IMR-90 (cell line): ENCODE measurements at regions not wholly inside any gene's neighbourhood (a gene's known extent, or its start where the extent isn't known, plus 50 kb on each side); places are given as distances from the start of the nearest gene placed in this dataset.

Experiments used
- ATAC-seq: fragments of 200-7000 bp; cut with Tn5 transposase; 2 replicates; pipeline ENCODE4 v1.9.1; 2020; ENCODE audit warnings: low read depth, mild to moderate bottlenecking, moderate library complexity
- BruUV-seq: library from RNA; stranded (reverse); fragments of 400-500 nt; replicated peaks from 2 replicates; lab custom pipeline; 2021; lab: Mats Ljungman, UMichigan
- CTCF ChIA-PET: fragments of 300-600 bp; formaldehyde crosslinking; extraction: SDS; loops from one replicate; lab custom pipeline; 2021; ENCODE audit warnings: antibody characterized with exemption; lab: Yijun Ruan, JAX
- POLR2A ChIA-PET: fragments of 300-600 bp; sonication (Branson Sonifier 250); formaldehyde crosslinking; loops from one replicate; lab custom pipeline; 2022; ENCODE audit warnings: antibody characterized with exemption; ENCODE audit not compliant: unreplicated experiment; lab: Charles Lee
- DNase-seq: peaks from one replicate; pipeline ENCODE4 v3.0.0; 2013
- H2AFZ ChIP-seq: replicated peaks from 2 replicates; pipeline ENCODE3; 2013; ENCODE audit warnings: low read length, mild to moderate bottlenecking; ENCODE audit not compliant: poor library complexity
- H2AK5ac ChIP-seq: 2 replicates; pipeline ENCODE4 v1.6.1; 2013; ENCODE audit warnings: low read depth, low read length, inconsistent platforms
- H2AK9ac ChIP-seq: replicated peaks from 2 replicates; pipeline ENCODE3; 2013; ENCODE audit warnings: mild to moderate bottlenecking, low read depth, low read length, moderate library complexity; ENCODE audit not compliant: poor library complexity
- H2BK120ac ChIP-seq: 2 replicates; pipeline ENCODE4 v1.6.1; 2013; ENCODE audit warnings: low read depth, low read length, inconsistent platforms
- H2BK15ac ChIP-seq: 3 replicates; pipeline ENCODE4 v1.6.1; 2013; ENCODE audit warnings: low read depth, low read length, inconsistent platforms
- H2BK20ac ChIP-seq: 2 replicates; pipeline ENCODE4 v1.6.1; 2013; ENCODE audit warnings: low read depth, mild to moderate bottlenecking, inconsistent platforms, low read length, moderate library complexity
- H2BK5ac ChIP-seq: 2 replicates; pipeline ENCODE4 v1.6.1; 2013; ENCODE audit warnings: mild to moderate bottlenecking, low read depth, low read length, inconsistent platforms; ENCODE audit not compliant: poor library complexity, severe bottlenecking
- H3K14ac ChIP-seq: replicated peaks from 2 replicates; pipeline ENCODE4 v1.6.1; 2013; ENCODE audit warnings: low read depth, low read length, inconsistent platforms
- H3K18ac ChIP-seq: 2 replicates; pipeline ENCODE4 v1.6.1; 2013; ENCODE audit warnings: low read depth, low read length, control low read depth
- H3K23ac ChIP-seq: 2 replicates; pipeline ENCODE4 v1.6.1; 2013; ENCODE audit warnings: low read depth, low read length, inconsistent platforms
- H3K27ac ChIP-seq: 2 replicates; pipeline ENCODE4 v1.5.1; 2013; ENCODE audit warnings: mild to moderate bottlenecking, control low read depth, low read length; ENCODE audit not compliant: insufficient read depth
- H3K27me3 ChIP-seq: 2 replicates; pipeline ENCODE4 v1.6.1; 2013; ENCODE audit warnings: low read length; ENCODE audit not compliant: control insufficient read depth, insufficient read depth
- H3K36me3 ChIP-seq: 2 replicates; pipeline ENCODE4 v1.6.1; 2013; ENCODE audit warnings: low read length, mixed read lengths; ENCODE audit not compliant: control insufficient read depth, insufficient read depth
- H3K4ac ChIP-seq: 2 replicates; pipeline ENCODE4 v1.6.1; 2013; ENCODE audit warnings: low read depth, low read length, inconsistent platforms
- H3K4me1 ChIP-seq: 2 replicates; pipeline ENCODE4 v1.6.1; 2013; ENCODE audit warnings: low read length, mixed read lengths; ENCODE audit not compliant: control insufficient read depth, insufficient read depth
- H3K4me2 ChIP-seq: 2 replicates; pipeline ENCODE4 v1.6.1; 2013; ENCODE audit warnings: low read depth, mild to moderate bottlenecking, control low read depth, low read length, moderate library complexity
- H3K4me3 ChIP-seq: 2 replicates; pipeline ENCODE4 v1.5.1; 2013; ENCODE audit warnings: low read depth, mild to moderate bottlenecking, control low read depth, low read length, moderate library complexity; ENCODE audit not compliant: insufficient read depth
- H3K56ac ChIP-seq: 2 replicates; pipeline ENCODE4 v1.6.1; 2013; ENCODE audit warnings: low read length, inconsistent platforms; ENCODE audit not compliant: insufficient read depth; ENCODE audit errors: extremely low read depth
- H3K79me1 ChIP-seq, 2 experiments: 2 replicates each; pipeline ENCODE4 v1.6.1; 2013; ENCODE audit warnings: low read length in 2 of 2, inconsistent platforms in 1 of 2, low read depth in 1 of 2
- H3K9ac ChIP-seq: 2 replicates; pipeline ENCODE4 v1.6.1; 2013; ENCODE audit warnings: low read depth, low read length, control low read depth
- H3K9me1 ChIP-seq: 2 replicates; pipeline ENCODE4 v1.6.1; 2013; ENCODE audit warnings: low read length, inconsistent platforms; ENCODE audit not compliant: insufficient read depth
- H3K9me3 ChIP-seq: 2 replicates; pipeline ENCODE4 v1.6.1; 2013; ENCODE audit warnings: low read length; ENCODE audit not compliant: control insufficient read depth, insufficient read depth
- H4K20me1 ChIP-seq: 2 replicates; pipeline ENCODE4 v1.6.1; 2013; ENCODE audit warnings: low read length, inconsistent platforms; ENCODE audit not compliant: insufficient read depth
- H4K5ac ChIP-seq: 2 replicates; pipeline ENCODE4 v1.6.1; 2013; ENCODE audit warnings: mild to moderate bottlenecking, low read depth, low read length, control low read depth
- H4K8ac ChIP-seq, 2 experiments: 2 replicates each; pipeline ENCODE4 v1.6.1; 2013; ENCODE audit warnings: low read depth in 2 of 2, low read length in 2 of 2, control low read depth in 1 of 2, inconsistent platforms in 1 of 2
- H4K91ac ChIP-seq: 2 replicates; pipeline ENCODE4 v1.6.1; 2013; ENCODE audit warnings: low read depth, low read length, inconsistent platforms; ENCODE audit not compliant: insufficient read depth
- BHLHE40 ChIP-seq: fragments of 150-350 bp; IDR thresholded peaks from 2 replicates; pipeline ENCODE4 v1.6.1; 2016; ENCODE audit warnings: mild to moderate bottlenecking, low read depth, low read length
- CEBPB ChIP-seq: IDR thresholded peaks from 2 replicates; pipeline ENCODE4 v1.6.1; 2012; ENCODE audit warnings: low read depth, low read length, improper control_type of control experiment
- FOS ChIP-seq: fragments of 150-350 bp; IDR thresholded peaks from 2 replicates; pipeline ENCODE4 v1.6.1; 2016; ENCODE audit warnings: low read depth, low read length
- MAFK ChIP-seq: IDR thresholded peaks from 2 replicates; pipeline ENCODE4 v1.6.1; 2012; ENCODE audit warnings: low read depth, low read length, improper control_type of control experiment
- MXI1 ChIP-seq: IDR thresholded peaks from 2 replicates; pipeline ENCODE4 v1.6.1; 2012; ENCODE audit warnings: low read depth, mild to moderate bottlenecking, low read length, moderate library complexity, borderline replicate concordance
- NFE2L2 ChIP-seq: fragments of 150-350 bp; IDR thresholded peaks from 2 replicates; pipeline ENCODE4 v1.6.1; 2016; ENCODE audit warnings: low read depth, mild to moderate bottlenecking, low read length
- RAD21 ChIP-seq: IDR thresholded peaks from 2 replicates; pipeline ENCODE4 v1.6.1; 2012; ENCODE audit warnings: low read length, improper control_type of control experiment
- WGBS, 2 experiments: methylation state at CpG; one replicate each; pipeline versions ENCODE4 v1.1.5 to v1.1.7; 2013; ENCODE audit warnings: missing lambda C conversion rate in 2 of 2; ENCODE audit not compliant: insufficient read length in 1 of 2; ENCODE audit errors: extremely low coverage in 2 of 2; 5-methylcytosine and 5-hydroxymethylcytosine counted together
- dilution Hi-C: fragments of 300-500 bp; cut with HindIII; formaldehyde crosslinking; loops from one replicate; pipeline ENCODE4 v1.14.3; 2018; ENCODE audit warnings: low sequenced_read_pairs; ENCODE audit not compliant: unreplicated experiment
- in situ Hi-C: fragments of 300-500 bp; cut with MboI; formaldehyde crosslinking; loops from 3 replicates; pipeline ENCODE4 v1.14.3; 2019; ENCODE audit warnings: low sequenced_read_pairs, inconsistent platforms, mixed read lengths
- intact Hi-C: fragments of 100-400 bp; cut with micrococcal nuclease; formaldehyde crosslinking; loops from 2 replicates; pipeline ENCODE4 v1.10.0; 2022
- TF ChIP-seq, protein P1 (sequence below): conservative IDR thresholded peaks from 2 replicates; pipeline ENCODE4 v1.5.1; 2012; ENCODE audit warnings: mild to moderate bottlenecking, low read depth, low read length, improper control_type of control experiment
- TF ChIP-seq, protein P2 (sequence below): fragments of 150-350 bp; IDR thresholded peaks from 2 replicates; pipeline ENCODE4 v1.6.1; 2017; ENCODE audit warnings: mild to moderate bottlenecking, antibody characterized with exemption, low read length, low read depth
- TF ChIP-seq, protein P3 (sequence below): fragments of 150-350 bp; IDR thresholded peaks from 2 replicates; pipeline ENCODE4 v1.6.1; 2016; ENCODE audit warnings: low read depth, mild to moderate bottlenecking, low read length, moderate library complexity, borderline replicate concordance

DNA sequence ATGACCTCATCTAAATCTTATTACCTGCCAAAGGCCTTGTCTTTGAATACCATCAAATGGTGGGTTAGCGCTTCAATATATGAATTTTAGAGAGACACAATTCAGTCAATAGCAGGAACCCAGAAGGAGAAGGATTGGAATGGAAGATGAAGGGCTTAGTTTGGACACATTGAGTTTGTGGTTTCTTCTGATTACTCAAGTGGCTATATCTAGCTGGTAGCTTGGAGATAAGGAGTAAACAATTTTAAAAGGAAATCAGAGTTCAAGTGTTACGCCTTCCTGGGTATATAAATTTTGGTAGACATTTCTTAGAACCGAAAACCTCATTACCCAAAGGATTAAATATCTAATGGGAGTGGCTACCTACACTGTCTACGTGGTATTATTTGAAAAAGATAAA is 80.2 kb downstream of the RGS2 start:
- ChIA-PET CTCF (no interaction called here), POLR2A (no interaction called here)
- H3K9ac ChIP-seq, result no peak overlapping the region
- H3K4me2 ChIP-seq, result no peak overlapping the region
- H3K4me1 ChIP-seq, result no peaks in the 10 kb centered on the region
- TF ChIP-seq CEBPB (no peak), NFE2L2 (no peak), MXI1 (no peak), MAFK (no peak), BHLHE40 (no peak), FOS (no peak), RAD21 (no peak)
- TF ChIP-seq, protein P1, sequence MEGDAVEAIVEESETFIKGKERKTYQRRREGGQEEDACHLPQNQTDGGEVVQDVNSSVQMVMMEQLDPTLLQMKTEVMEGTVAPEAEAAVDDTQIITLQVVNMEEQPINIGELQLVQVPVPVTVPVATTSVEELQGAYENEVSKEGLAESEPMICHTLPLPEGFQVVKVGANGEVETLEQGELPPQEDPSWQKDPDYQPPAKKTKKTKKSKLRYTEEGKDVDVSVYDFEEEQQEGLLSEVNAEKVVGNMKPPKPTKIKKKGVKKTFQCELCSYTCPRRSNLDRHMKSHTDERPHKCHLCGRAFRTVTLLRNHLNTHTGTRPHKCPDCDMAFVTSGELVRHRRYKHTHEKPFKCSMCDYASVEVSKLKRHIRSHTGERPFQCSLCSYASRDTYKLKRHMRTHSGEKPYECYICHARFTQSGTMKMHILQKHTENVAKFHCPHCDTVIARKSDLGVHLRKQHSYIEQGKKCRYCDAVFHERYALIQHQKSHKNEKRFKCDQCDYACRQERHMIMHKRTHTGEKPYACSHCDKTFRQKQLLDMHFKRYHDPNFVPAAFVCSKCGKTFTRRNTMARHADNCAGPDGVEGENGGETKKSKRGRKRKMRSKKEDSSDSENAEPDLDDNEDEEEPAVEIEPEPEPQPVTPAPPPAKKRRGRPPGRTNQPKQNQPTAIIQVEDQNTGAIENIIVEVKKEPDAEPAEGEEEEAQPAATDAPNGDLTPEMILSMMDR, result no peak
- TF ChIP-seq, protein P2, sequence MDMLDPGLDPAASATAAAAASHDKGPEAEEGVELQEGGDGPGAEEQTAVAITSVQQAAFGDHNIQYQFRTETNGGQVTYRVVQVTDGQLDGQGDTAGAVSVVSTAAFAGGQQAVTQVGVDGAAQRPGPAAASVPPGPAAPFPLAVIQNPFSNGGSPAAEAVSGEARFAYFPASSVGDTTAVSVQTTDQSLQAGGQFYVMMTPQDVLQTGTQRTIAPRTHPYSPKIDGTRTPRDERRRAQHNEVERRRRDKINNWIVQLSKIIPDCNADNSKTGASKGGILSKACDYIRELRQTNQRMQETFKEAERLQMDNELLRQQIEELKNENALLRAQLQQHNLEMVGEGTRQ, result no peak
- TF ChIP-seq, protein P3, sequence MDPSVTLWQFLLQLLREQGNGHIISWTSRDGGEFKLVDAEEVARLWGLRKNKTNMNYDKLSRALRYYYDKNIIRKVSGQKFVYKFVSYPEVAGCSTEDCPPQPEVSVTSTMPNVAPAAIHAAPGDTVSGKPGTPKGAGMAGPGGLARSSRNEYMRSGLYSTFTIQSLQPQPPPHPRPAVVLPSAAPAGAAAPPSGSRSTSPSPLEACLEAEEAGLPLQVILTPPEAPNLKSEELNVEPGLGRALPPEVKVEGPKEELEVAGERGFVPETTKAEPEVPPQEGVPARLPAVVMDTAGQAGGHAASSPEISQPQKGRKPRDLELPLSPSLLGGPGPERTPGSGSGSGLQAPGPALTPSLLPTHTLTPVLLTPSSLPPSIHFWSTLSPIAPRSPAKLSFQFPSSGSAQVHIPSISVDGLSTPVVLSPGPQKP, result no peak
- no peak overlapping the region for H3K14ac ChIP-seq
- no peaks in the 10 kb centered on the region for H3K79me1 ChIP-seq
- no peak overlapping the region for H3K27ac ChIP-seq
- H4K8ac ChIP-seq, result no peak overlapping the region
- no peaks in the 10 kb centered on the region for H4K20me1 ChIP-seq
- H2AFZ ChIP-seq, result no peak overlapping the region
- H2AK5ac ChIP-seq, result no peak overlapping the region
- H3K56ac ChIP-seq, result no peak overlapping the region
- no peak overlapping the region for H2BK15ac ChIP-seq
- dilution Hi-C loops (no loop called here), intact Hi-C loops (no loop called here), in situ Hi-C loops (no loop called here)
- WGBS, 2 experiments, result no CpG with 5 or more reads among the region's 4 CpGs
- no peak overlapping the region for H3K4me3 ChIP-seq
- H4K91ac ChIP-seq, result no peak overlapping the region
- no peak overlapping the region for H3K23ac ChIP-seq
- no peak overlapping the region for H3K4ac ChIP-seq
- H2BK5ac ChIP-seq, result no peak overlapping the region
- DNase-seq, result no peak
- H2AK9ac ChIP-seq, result no peak overlapping the region
- no peaks in the 10 kb centered on the region for H3K27me3 ChIP-seq
- H4K5ac ChIP-seq, result no peak overlapping the region
- no peaks in the 10 kb centered on the region for H3K9me3 ChIP-seq
- no peak overlapping the region for H2BK20ac ChIP-seq
- BruUV-seq, result no TSS peak
- no peak for ATAC-seq
- no peak overlapping the region for H3K18ac ChIP-seq
- H3K36me3 ChIP-seq, result no peaks in the 10 kb centered on the region
- no peak overlapping the region for H2BK120ac ChIP-seq
- no peaks in the 10 kb centered on the region for H3K9me1 ChIP-seq
